Neural cell (in vitro differentiated cells): ENCODE measurements at regions not wholly inside any gene's neighbourhood (a gene's known extent, or its start where the extent isn't known, plus 50 kb on each side); places are given as distances from the start of the nearest gene placed in this dataset.

Experiments
- H2AFZ ChIP-seq: fragments of 200-600, 300-800 bp; sonication (generic), shearing (Covaris generic); 2 replicates; pipeline ENCODE4 v1.6.0; 2014; ENCODE audit warnings: low read depth, mild to moderate bottlenecking, antibody characterized with exemption, low read length, moderate library complexity
- H3F3A ChIP-seq: fragments of 200-600 bp; shearing (Covaris generic); 2 replicates; pipeline ENCODE4 v1.6.1; 2016; ENCODE audit warnings: mild to moderate bottlenecking, moderate library complexity, mixed read lengths, antibody characterized with exemption, low read length; ENCODE audit not compliant: insufficient read depth, poor library complexity, severe bottlenecking
- H3K27ac ChIP-seq: fragments of 200-600, 300-800 bp; sonication (generic), shearing (Covaris generic); 2 replicates; pipeline ENCODE4 v1.5.1; 2014; ENCODE audit warnings: mild to moderate bottlenecking, low read length, moderate library complexity
- H3K27me3 ChIP-seq: fragments of 300-800, 200-600 bp; sonication (generic), shearing (Covaris generic); 2 replicates; pipeline ENCODE4 v1.6.0; 2014; ENCODE audit warnings: mild to moderate bottlenecking, low read depth, low read length, moderate library complexity; ENCODE audit not compliant: insufficient read depth
- H3K36me3 ChIP-seq: fragments of 300-800, 200-600 bp; sonication (generic), shearing (Covaris generic); 2 replicates; pipeline ENCODE4 v1.5.1; 2014; ENCODE audit warnings: mild to moderate bottlenecking, antibody characterized with exemption, low read length, moderate library complexity; ENCODE audit not compliant: insufficient read depth
- H3K4me2 ChIP-seq: fragments of 300-800, 200-600 bp; sonication (generic), shearing (Covaris generic); 2 replicates; pipeline ENCODE4 v1.6.0; 2014; ENCODE audit warnings: mild to moderate bottlenecking, low read length
- H3K4me3 ChIP-seq: fragments of 300-800, 200-600 bp; sonication (generic), shearing (Covaris generic); 2 replicates; pipeline ENCODE4 v1.5.1; 2014; ENCODE audit warnings: mild to moderate bottlenecking, low read length, moderate library complexity
- H3K79me2 ChIP-seq: fragments of 200-600 bp; shearing (Covaris generic); replicated peaks from 2 replicates; pipeline ENCODE4 v1.6.0; 2014; ENCODE audit warnings: mild to moderate bottlenecking, low read length, moderate library complexity; ENCODE audit not compliant: insufficient read depth
- H3K9ac ChIP-seq: fragments of 300-800, 200-600 bp; sonication (generic), shearing (Covaris generic); 2 replicates; pipeline ENCODE4 v1.6.1; 2016; ENCODE audit warnings: mild to moderate bottlenecking, low read length, mixed read lengths
- H3K9me2 ChIP-seq: fragments of 200-600 bp; shearing (Covaris generic); 2 replicates; pipeline ENCODE4 v1.6.1; 2016; ENCODE audit warnings: mild to moderate bottlenecking, low read length, mixed read lengths; ENCODE audit not compliant: insufficient read depth
- H3K9me3 ChIP-seq: fragments of 200-600, 300-800 bp; sonication (generic), shearing (Covaris generic); 2 replicates; pipeline ENCODE4 v1.6.1; 2016; ENCODE audit warnings: mild to moderate bottlenecking, mixed run types, low read length, moderate library complexity, mixed read lengths
- H4K20me1 ChIP-seq: fragments of 200-600 bp; shearing (Covaris generic); 2 replicates; pipeline ENCODE4 v1.6.1; 2016; ENCODE audit warnings: mild to moderate bottlenecking, mixed run types; ENCODE audit not compliant: insufficient read depth
- EP300 ChIP-seq: fragments of 450-650 bp; conservative IDR thresholded peaks from 2 replicates; pipeline ENCODE4 v1.6.1; 2014; ENCODE audit warnings: antibody characterized with exemption, mild to moderate bottlenecking, moderate library complexity; ENCODE audit not compliant: poor library complexity, severe bottlenecking
- EZH2 ChIP-seq: fragments of 200-600, 300-800 bp; shearing (Covaris generic), sonication (generic); IDR thresholded peaks from 2 replicates; pipeline ENCODE4 v1.6.1; 2014; ENCODE audit warnings: antibody characterized with exemption, low read length, borderline replicate concordance, mild to moderate bottlenecking; ENCODE audit not compliant: insufficient read depth, poor library complexity, severe bottlenecking
- MXI1 ChIP-seq: fragments of 450-650 bp; conservative IDR thresholded peaks from 2 replicates; pipeline ENCODE4 v1.6.1; 2014; ENCODE audit warnings: antibody characterized with exemption, mild to moderate bottlenecking; ENCODE audit not compliant: poor library complexity, severe bottlenecking
- POLR2AphosphoS5 ChIP-seq: IDR thresholded peaks from 2 replicates; pipeline ENCODE4 v1.6.1; 2012
- RAD21 ChIP-seq: fragments of 450-650 bp; conservative IDR thresholded peaks from 2 replicates; pipeline ENCODE4 v1.6.1; 2014; ENCODE audit warnings: antibody characterized with exemption, mild to moderate bottlenecking, moderate library complexity
- SMC3 ChIP-seq: fragments of 450-650 bp; conservative IDR thresholded peaks from 2 replicates; pipeline ENCODE4 v1.6.1; 2014; ENCODE audit warnings: antibody characterized with exemption, mild to moderate bottlenecking, moderate library complexity; ENCODE audit not compliant: poor library complexity
- TAF1 ChIP-seq: IDR thresholded peaks from 2 replicates; pipeline ENCODE4 v1.6.1; 2012; ENCODE audit warnings: low read depth
- TF ChIP-seq, protein P1 (sequence below): IDR thresholded peaks from 2 replicates; pipeline ENCODE4 v1.6.1; 2012; ENCODE audit warnings: borderline replicate concordance
- TF ChIP-seq, protein P2 (sequence below): fragments of 450-650 bp; IDR thresholded peaks from 2 replicates; pipeline ENCODE4 v1.5.1; 2014; ENCODE audit warnings: antibody characterized with exemption, mild to moderate bottlenecking, moderate library complexity; ENCODE audit not compliant: poor library complexity, severe bottlenecking

DNA sequence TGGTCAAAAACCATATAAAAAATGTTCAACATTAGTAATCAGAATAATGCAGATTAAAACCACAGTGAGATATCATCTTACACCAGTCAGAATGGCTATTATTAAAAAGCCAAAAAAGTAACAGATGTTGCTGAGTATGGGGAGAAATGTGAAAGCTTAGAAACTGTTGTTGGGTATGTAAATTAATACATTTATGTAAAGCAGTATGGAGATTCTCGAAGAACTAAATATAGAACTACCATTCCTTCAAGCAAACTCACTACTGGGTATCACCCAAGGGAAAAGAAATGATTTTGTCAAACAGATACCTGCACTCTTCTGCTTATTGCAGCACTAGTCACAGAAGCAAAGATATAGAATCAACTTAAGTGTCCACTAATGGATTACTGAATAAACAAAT lies 576.4 kb upstream of the EPHA5 start:
- Histone ChIP-seq H2AFZ (no peak overlapping the region), H3K9me2 (no peaks in the 10 kb centered on the region), H3K79me2 (no peaks in the 10 kb centered on the region), H3K36me3 (no peaks in the 10 kb centered on the region), H3K9me3 (no peaks in the 10 kb centered on the region), H3K4me2 (no peak overlapping the region), H3K4me3 (no peak overlapping the region), H3K9ac (no peak overlapping the region), H3K27ac (no peak overlapping the region), H3F3A (no peaks in the 10 kb centered on the region), H3K27me3 (no peaks in the 10 kb centered on the region), H4K20me1 (no peaks in the 10 kb centered on the region)
- no peak for TF ChIP-seq EZH2
- TF ChIP-seq, protein P1, sequence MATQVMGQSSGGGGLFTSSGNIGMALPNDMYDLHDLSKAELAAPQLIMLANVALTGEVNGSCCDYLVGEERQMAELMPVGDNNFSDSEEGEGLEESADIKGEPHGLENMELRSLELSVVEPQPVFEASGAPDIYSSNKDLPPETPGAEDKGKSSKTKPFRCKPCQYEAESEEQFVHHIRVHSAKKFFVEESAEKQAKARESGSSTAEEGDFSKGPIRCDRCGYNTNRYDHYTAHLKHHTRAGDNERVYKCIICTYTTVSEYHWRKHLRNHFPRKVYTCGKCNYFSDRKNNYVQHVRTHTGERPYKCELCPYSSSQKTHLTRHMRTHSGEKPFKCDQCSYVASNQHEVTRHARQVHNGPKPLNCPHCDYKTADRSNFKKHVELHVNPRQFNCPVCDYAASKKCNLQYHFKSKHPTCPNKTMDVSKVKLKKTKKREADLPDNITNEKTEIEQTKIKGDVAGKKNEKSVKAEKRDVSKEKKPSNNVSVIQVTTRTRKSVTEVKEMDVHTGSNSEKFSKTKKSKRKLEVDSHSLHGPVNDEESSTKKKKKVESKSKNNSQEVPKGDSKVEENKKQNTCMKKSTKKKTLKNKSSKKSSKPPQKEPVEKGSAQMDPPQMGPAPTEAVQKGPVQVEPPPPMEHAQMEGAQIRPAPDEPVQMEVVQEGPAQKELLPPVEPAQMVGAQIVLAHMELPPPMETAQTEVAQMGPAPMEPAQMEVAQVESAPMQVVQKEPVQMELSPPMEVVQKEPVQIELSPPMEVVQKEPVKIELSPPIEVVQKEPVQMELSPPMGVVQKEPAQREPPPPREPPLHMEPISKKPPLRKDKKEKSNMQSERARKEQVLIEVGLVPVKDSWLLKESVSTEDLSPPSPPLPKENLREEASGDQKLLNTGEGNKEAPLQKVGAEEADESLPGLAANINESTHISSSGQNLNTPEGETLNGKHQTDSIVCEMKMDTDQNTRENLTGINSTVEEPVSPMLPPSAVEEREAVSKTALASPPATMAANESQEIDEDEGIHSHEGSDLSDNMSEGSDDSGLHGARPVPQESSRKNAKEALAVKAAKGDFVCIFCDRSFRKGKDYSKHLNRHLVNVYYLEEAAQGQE, result no peak
- no peak for TF ChIP-seq SMC3
- no peak for TF ChIP-seq MXI1
- TF ChIP-seq POLR2AphosphoS5, result no peak
- TF ChIP-seq RAD21, result no peak
- TF ChIP-seq, protein P2, sequence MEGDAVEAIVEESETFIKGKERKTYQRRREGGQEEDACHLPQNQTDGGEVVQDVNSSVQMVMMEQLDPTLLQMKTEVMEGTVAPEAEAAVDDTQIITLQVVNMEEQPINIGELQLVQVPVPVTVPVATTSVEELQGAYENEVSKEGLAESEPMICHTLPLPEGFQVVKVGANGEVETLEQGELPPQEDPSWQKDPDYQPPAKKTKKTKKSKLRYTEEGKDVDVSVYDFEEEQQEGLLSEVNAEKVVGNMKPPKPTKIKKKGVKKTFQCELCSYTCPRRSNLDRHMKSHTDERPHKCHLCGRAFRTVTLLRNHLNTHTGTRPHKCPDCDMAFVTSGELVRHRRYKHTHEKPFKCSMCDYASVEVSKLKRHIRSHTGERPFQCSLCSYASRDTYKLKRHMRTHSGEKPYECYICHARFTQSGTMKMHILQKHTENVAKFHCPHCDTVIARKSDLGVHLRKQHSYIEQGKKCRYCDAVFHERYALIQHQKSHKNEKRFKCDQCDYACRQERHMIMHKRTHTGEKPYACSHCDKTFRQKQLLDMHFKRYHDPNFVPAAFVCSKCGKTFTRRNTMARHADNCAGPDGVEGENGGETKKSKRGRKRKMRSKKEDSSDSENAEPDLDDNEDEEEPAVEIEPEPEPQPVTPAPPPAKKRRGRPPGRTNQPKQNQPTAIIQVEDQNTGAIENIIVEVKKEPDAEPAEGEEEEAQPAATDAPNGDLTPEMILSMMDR, result no peak
- TF ChIP-seq EP300, result no peak
- no peak for TF ChIP-seq TAF1

GRCh38 chr4:66235876-66236275 lies 565.6 kb upstream of the EPHA5 start:
- Histone ChIP-seq H3K4me2 (no peak overlapping the region), H3K27ac (no peak overlapping the region), H3K36me3 (no peaks in the 10 kb centered on the region), H3K79me2 (no peaks in the 10 kb centered on the region), H3K9me3 (no peaks in the 10 kb centered on the region), H4K20me1 (no peaks in the 10 kb centered on the region), H3K9ac (no peak overlapping the region), H3K4me3 (no peak overlapping the region), H3K27me3 (no peaks in the 10 kb centered on the region), H3K9me2 (no peaks in the 10 kb centered on the region), H2AFZ (no peak overlapping the region), H3F3A (no peaks in the 10 kb centered on the region)
- TF ChIP-seq TAF1 (no peak), SMC3 (no peak), MXI1 (no peak), RAD21 (no peak), POLR2AphosphoS5 (no peak), EP300 (no peak), EZH2 (no peak)
- TF ChIP-seq, protein P2, result no peak
- TF ChIP-seq, protein P1, result no peak
